ENCODE measurements at regions not wholly inside any gene's neighbourhood (a gene's known extent, or its start where the extent isn't known, plus 50 kb on each side); places are given as distances from the start of the nearest gene placed in this dataset.

GRCh38 chr20:51939259-51939585, 136.9 kb upstream of the SALL4 start:
- TF ChIP-seq CTCF (IDR thresholded peaks at IDR 0.05) (no peak), POLR2A (IDR thresholded peaks at IDR 0.05) (no peak)
